Calu3 (cell line): ENCODE measurements at regions not wholly inside any gene's neighbourhood (a gene's known extent, or its start where the extent isn't known, plus 50 kb on each side); places are given as distances from the start of the nearest gene placed in this dataset.

ENCODE experiments used
- BruUV-seq: library from RNA; stranded (reverse); fragments of 400-500 nt; replicated peaks from 2 replicates; lab custom pipeline; 2021; lab: Mats Ljungman, UMichigan
- CTCF ChIA-PET: fragments of 300-600 bp; sonication (Branson Sonifier 250); formaldehyde crosslinking; loops from one replicate; lab custom pipeline; 2022; ENCODE audit warnings: antibody characterized with exemption; lab: Charles Lee
- DNase-seq: peaks from one replicate; pipeline ENCODE4 v3.0.0; 2022
- H3K27ac Mint-ChIP-seq: one replicate; pipeline ENCODE4 v1.8.0; 2022; ENCODE audit warnings: mixed read lengths; ENCODE audit not compliant: unreplicated experiment
- H3K27me3 Mint-ChIP-seq: one replicate; pipeline ENCODE4 v1.8.0; 2022; ENCODE audit warnings: mixed read lengths; ENCODE audit not compliant: unreplicated experiment
- H3K36me3 Mint-ChIP-seq: one replicate; pipeline ENCODE4 v1.8.0; 2022; ENCODE audit warnings: mild to moderate bottlenecking, moderate library complexity, mixed read lengths; ENCODE audit not compliant: insufficient read depth, unreplicated experiment
- H3K4me1 Mint-ChIP-seq: one replicate; pipeline ENCODE4 v1.8.0; 2022; ENCODE audit warnings: mild to moderate bottlenecking, low read depth, mixed read lengths; ENCODE audit not compliant: unreplicated experiment
- H3K4me3 Mint-ChIP-seq: one replicate; pipeline ENCODE4 v1.8.0; 2022; ENCODE audit warnings: mild to moderate bottlenecking, low read depth, moderate library complexity, mixed read lengths; ENCODE audit not compliant: unreplicated experiment
- H3K9me3 Mint-ChIP-seq: one replicate; pipeline ENCODE4 v1.8.0; 2022; ENCODE audit warnings: low read depth, mixed read lengths; ENCODE audit not compliant: unreplicated experiment
- intact Hi-C: fragments of 100-400 bp; cut with micrococcal nuclease; formaldehyde crosslinking; loops from one replicate; pipeline ENCODE4 v1.10.0; 2022; ENCODE audit not compliant: unreplicated experiment
- TF ChIP-seq, protein P1 (sequence below): fragments of 200-600 bp; IDR thresholded peaks from one replicate; pipeline ENCODE4 v1.8.0; 2022; ENCODE audit warnings: antibody characterized with exemption; ENCODE audit not compliant: unreplicated experiment

- Mint-ChIP-seq H3K9me3 (no peaks in the 10 kb centered on the region), H3K4me1 (no peaks in the 10 kb centered on the region), H3K27me3 (peaks cover 83% of the 10 kb centered on the region), H3K36me3 (no peaks in the 10 kb centered on the region), H3K27ac (no peak overlapping the region), H3K4me3 (no peak overlapping the region)
- TF ChIP-seq, protein P1, sequence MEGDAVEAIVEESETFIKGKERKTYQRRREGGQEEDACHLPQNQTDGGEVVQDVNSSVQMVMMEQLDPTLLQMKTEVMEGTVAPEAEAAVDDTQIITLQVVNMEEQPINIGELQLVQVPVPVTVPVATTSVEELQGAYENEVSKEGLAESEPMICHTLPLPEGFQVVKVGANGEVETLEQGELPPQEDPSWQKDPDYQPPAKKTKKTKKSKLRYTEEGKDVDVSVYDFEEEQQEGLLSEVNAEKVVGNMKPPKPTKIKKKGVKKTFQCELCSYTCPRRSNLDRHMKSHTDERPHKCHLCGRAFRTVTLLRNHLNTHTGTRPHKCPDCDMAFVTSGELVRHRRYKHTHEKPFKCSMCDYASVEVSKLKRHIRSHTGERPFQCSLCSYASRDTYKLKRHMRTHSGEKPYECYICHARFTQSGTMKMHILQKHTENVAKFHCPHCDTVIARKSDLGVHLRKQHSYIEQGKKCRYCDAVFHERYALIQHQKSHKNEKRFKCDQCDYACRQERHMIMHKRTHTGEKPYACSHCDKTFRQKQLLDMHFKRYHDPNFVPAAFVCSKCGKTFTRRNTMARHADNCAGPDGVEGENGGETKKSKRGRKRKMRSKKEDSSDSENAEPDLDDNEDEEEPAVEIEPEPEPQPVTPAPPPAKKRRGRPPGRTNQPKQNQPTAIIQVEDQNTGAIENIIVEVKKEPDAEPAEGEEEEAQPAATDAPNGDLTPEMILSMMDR = no peak
- BruUV-seq = no TSS peak
- CTCF ChIA-PET = no interaction called here
- intact Hi-C loops = no loop called here
- no peak for DNase-seq
These were observed 293.0 kb upstream of the PLXNA2 start for GRCh38 chr1:208537198-208537597.

DNA sequence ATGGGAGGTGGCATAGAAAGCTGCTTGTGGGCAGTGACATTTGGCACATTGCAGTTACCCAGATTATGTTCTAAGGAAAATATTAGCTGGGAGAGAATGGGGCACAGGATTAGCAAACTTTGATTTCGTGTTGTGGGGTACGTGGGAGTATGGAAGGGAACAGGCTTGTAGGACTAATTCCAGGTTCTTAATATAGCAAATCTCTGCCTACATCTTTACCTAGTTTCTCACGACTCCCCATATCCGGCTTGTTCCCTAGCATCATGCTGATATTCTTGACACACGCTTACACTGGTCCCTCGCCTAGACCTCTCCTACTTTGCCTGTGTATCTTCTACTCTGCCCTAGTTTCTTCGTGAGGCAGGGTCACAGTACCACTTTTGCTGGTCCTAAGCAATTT lies 293.9 kb upstream of the PLXNA2 start:
- no peak overlapping the region for H3K27ac Mint-ChIP-seq
- H3K27me3 Mint-ChIP-seq = peaks cover 83% of the 10 kb centered on the region
- DNase-seq = no peak
- H3K36me3 Mint-ChIP-seq = no peaks in the 10 kb centered on the region
- H3K9me3 Mint-ChIP-seq = no peaks in the 10 kb centered on the region
- H3K4me1 Mint-ChIP-seq = no peaks in the 10 kb centered on the region
- intact Hi-C loops = no loop called here
- H3K4me3 Mint-ChIP-seq = no peak overlapping the region
- CTCF ChIA-PET = no interaction called here
- TF ChIP-seq, protein P1 = no peak
- no TSS peak for BruUV-seq

DNA sequence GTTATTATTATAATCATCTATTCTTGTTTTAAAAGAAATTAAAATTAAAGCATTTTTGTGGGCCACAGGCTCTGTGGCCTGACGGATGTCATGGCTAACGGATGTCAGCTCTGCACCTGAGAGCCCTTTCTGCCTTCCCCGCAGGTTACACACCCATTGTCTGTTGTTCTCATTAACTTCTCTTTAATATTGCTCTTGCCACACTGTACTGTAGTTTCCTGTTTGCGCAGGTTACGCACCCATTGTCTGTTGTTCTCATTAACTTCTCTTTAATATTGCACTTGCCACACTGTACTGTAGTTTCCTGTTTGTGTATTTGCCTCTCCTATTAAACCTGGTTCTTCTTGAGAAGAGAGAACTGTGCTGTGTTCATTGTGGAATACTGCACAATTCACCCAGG lies 294.4 kb upstream of the PLXNA2 start:
- TF ChIP-seq, protein P1 = no peak
- DNase-seq = no peak
- intact Hi-C loops = no loop called here
- Mint-ChIP-seq H3K4me1 (no peaks in the 10 kb centered on the region), H3K27me3 (peaks cover 83% of the 10 kb centered on the region), H3K9me3 (no peaks in the 10 kb centered on the region), H3K27ac (no peak overlapping the region), H3K36me3 (no peaks in the 10 kb centered on the region), H3K4me3 (no peak overlapping the region)
- CTCF ChIA-PET = no interaction called here
- no TSS peak for BruUV-seq

DNA sequence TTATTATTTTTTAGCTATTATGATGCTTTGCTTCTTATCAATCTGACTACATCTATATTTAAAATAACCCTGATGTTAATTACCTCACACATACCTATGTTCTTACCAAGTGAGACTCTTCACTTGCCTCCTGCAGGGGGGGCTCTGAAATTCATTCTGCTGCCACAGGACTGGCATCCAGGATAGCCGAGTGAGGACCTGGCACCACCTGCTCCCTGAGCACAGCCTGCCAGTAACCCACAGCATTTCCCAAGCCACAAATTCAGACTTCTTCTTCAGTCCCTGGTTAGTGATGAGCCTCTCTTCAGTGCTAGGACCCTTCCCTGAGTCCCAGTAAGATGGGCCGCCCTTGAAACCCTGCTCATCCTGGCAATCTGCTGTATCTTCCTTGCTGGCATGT lies 296.5 kb upstream of the PLXNA2 start:
- H3K4me3 Mint-ChIP-seq = no peak overlapping the region
- CTCF ChIA-PET = no interaction called here
- no peaks in the 10 kb centered on the region for H3K9me3 Mint-ChIP-seq
- H3K4me1 Mint-ChIP-seq = no peaks in the 10 kb centered on the region
- no peak overlapping the region for H3K27ac Mint-ChIP-seq
- no peaks in the 10 kb centered on the region for H3K36me3 Mint-ChIP-seq
- intact Hi-C loops = no loop called here
- peaks cover 87% of the 10 kb centered on the region for H3K27me3 Mint-ChIP-seq
- TF ChIP-seq, protein P1 = no peak
- BruUV-seq = no TSS peak
- no peak for DNase-seq
